Activated CD8-positive, alpha-beta memory T cell treated with anti-CD3 and anti-CD28 coated beads for 36 hours (primary cell): ENCODE measurements at regions not wholly inside any gene's neighbourhood (a gene's known extent, or its start where the extent isn't known, plus 50 kb on each side); places are given as distances from the start of the nearest gene placed in this dataset.
"Not testable (repeated sequence)": the region's sequence is repeated elsewhere in the genome, so short reads cannot be mapped to it uniquely, and the experiment has no call there.

Experiments used
- CTCF ChIA-PET: fragments of 350-600 bp; sonication (Branson Sonifier 250); formaldehyde crosslinking; loops from one replicate; lab custom pipeline; 2021; ENCODE audit warnings: antibody characterized with exemption; lab: Charles Lee
- POLR2A ChIA-PET: fragments of 350-600 bp; sonication (Branson Sonifier 250); formaldehyde crosslinking; loops from one replicate; lab custom pipeline; 2021; ENCODE audit warnings: antibody characterized with exemption; lab: Charles Lee

DNA sequence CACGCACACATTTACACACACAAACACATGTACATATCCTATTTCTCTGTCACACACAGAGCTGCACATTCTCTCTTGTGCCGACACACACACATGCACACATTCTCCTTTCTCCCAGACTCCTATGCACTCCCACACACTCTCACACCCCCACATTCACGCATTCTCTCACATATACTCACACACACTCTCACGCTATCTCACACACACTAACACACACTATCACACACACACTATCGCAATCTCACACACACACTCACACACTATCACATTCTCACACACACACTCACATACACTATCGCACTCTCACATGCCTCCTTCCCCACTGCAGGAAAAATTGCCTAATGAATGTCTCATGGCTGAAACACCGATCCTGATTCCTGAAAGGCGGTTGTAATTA, 450.7 kb downstream of the AACS start:
- ChIA-PET CTCF (no interaction called here), POLR2A (no interaction called here)

DNA sequence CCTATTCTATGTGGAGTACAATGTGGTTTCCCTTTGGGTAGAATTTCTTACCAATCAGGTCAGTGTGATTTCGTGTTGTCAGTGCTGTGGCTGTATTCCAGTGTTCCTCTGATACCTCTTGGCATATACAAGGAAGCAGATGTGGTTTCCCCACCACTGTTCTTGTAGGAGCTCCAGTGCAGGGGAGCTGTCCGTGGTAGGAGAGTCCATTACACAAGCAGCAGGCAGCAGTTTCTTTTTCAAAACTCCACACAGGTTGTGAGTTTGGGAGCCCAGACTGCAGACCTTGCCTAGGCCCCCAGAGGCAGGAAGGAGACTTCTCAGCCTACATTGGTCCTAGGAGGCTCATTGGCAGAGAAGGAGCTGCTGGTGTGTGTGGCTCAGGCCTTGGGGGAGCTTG, 452.8 kb downstream of the AACS start:
- POLR2A ChIA-PET, result no interaction called here
- CTCF ChIA-PET, result no interaction called here

DNA sequence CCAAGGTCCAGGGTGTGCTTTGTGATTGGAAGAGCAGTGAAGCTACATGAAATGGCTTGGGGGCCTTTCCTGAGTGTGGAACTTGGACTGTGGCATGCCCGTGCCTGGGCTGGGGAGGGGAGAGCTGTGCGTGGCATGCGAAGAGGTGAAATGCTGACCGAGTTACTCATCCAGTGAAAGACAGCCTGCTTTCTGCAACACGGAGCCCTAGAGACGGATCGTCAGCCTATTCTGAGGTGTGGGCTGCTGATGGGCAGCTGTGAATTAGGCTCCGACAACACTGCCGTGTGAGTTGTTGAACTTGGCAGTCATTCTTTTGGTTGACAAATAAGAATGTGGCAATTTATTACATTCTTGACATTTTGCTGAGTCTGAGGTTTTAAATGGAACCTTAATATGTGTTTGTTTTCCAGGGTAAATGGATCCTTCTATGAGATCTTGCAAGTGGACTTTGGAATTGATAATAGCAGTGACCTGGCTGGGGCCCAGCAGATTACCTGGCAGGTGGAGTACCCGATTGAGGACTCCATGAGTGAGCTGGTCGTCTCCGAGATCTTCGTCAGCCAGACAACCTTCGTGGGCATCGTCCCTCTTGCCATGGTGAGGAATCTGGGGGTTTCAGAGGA, 453.9 kb downstream of the AACS start:
- POLR2A ChIA-PET, result no interaction called here
- CTCF ChIA-PET, result no interaction called here

DNA sequence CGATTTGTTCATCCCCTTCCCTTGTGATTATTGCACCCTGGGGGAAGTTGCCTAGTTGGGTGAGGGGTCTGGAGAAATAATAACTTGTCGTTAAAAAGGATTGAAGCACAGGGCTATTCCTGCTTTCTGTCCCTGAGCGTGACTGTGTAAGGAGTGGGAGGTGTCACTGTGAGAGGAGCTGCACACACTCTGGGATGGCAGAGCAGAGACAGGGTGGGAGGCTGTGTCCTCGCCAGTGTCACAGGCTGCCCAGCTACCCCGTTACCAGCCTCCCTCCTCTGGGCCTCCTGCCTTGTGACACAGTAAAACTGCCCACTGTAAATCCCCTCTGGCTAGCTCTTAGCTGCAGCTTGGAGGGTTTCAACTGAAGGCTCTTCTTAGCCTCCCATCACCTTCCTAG, 460.6 kb downstream of the AACS start:
- ChIA-PET POLR2A (no interaction called here), CTCF (no interaction called here)

DNA sequence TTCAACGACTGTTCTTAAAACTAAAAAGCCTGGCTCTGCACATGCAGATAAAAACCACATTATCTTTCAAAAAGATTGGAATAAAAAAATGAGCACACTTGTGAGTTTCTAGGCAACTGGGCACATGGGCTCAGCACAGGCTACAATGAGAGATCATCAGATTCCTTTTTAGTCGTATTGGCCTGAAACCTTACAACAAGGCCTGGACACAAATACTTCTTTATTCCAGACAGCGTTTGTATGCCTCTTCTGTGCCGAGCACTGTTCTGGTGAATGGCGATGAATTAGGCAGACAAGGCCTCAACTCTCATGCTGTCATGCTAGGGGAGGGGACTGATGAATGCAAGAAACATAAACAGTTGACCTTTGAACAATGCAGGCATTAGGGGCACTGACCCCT, 463.0 kb downstream of the AACS start:
- POLR2A ChIA-PET, result no interaction called here
- CTCF ChIA-PET, result no interaction called here

DNA sequence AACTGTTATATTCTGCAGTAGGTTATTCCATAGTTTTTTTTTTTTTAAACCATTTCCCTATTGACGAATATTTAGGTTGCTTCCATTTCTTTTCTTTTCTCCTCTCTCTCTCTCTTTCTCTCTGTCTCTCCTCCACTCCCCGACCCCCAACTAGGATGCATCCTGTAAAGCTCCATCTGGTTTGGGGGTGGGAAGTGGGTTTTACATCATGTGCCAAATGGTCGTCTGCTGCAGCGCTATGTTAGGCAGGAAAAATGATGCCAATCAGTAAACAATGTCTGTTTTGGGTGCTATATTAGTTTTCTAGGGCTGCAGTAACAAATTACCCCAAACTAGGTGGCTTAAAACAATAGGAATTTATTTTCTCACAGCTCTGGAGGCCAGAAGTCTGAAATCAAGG, 465.0 kb downstream of the AACS start:
- ChIA-PET POLR2A (no interaction called here), CTCF (no interaction called here)

DNA sequence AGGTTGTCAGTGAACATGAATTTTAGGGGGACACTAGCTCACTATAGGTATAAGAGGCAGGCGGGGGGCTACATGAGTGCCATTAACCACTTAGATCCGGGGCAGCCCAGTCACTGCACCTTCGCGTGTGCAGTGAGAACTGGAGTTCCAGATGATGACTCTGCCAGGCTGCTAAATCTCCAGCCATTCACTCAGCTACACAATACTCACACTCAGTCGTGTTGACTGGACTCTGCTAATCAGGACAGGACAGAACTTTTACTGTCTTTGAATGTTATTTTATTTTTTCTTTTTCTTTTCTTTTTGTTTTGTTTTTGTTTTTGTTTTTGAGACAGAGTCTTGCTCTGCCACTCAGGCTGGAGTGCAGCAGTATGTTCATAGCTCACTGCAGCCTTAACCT, 465.6 kb downstream of the AACS start:
- ChIA-PET CTCF (no interaction called here), POLR2A (no interaction called here)

DNA sequence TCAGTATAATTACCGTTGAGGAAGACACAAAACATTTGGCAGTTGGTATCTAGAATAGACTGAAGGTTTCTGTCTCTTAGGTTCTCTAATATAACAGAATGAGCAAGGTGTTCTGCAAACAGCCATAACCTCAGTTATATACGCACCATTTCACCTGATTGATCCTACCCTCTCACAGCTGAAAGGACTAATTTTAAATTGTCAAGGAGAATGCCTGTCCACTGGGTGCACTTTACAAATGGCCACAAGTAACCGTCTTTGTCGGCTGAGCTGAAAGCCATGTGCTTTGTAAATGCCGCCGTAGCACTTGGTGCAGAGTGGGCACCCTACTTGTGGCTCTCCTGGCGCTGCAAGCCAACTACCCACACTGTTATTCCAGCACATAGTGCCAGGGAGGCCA, 466.3 kb downstream of the AACS start:
- ChIA-PET POLR2A (no interaction called here), CTCF (no interaction called here)

DNA sequence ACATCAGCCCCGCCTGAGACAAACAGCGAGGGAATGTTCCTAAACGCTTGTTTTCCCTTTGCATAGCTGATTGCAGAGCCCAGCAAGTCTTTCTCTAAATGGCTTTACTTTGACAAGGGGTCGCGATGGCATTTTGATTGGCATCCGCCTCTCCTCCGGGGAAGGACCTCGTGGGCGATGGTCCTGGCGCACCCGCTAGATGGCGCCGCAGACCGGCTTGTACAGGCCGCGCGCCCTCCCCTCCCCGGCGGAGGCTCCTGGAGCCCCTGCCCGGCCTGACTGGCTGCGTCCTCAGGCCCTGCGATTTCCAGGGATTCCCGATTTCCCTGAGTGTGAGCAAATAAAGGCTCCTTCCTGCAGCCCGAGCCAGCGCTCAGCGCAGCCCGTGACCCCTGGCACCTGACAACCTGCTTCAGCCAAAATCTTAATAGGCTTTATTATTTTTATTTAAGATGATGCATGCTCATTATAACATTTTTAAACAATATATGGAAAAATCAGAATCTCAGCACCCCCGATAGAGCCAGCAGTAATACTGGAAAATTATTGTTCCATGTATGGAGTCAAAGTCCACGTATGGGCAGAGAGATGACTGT, 468.3 kb downstream of the AACS start:
- CTCF ChIA-PET, result interaction anchor here (1.1 kb wide), 1 partner anchor 18 kb away, joined by 3 read pairs; no protein-coding TSS in a partner anchor

DNA sequence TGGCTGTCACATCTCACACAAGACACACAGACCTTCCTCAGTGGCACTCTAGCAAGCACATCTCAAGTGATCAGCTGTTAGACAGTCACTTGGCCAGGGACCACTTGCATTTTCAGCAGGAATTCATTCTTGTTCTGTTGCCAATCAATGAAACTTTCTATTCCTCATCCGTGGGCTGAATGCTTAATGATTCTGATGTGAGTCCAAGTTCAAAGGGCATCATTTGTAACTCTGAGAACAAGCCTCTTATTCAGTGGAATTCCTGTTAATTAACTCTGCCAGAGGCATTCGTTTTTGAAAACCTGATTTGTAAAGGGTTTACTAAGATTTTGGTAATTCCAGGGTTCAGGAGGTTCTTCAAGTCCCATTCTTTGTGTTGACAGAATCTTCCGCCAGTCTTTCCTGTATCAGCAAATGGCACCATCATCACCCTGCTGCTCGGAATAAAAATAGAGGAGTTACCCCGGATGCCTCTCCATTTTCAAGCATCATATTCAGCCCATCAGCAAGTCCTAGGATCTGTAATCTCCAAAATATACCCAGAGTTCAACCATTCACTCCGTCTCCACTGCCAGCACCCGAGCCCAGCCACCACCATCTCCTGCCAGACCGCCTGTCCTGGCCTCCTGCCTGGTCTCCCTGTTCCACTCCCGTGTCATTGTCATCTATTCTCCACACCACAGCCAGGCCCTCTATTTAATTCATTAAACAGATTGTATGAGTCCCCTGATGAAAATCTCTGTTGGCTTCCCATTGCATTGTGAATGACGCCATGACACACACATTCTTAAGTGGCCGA, 473.4 kb downstream of the AACS start:
- ChIA-PET CTCF (no interaction called here), POLR2A (no interaction called here)

More for the DNA sequence above, 468.3 kb downstream of the AACS start:
- POLR2A ChIA-PET, result no interaction called here

DNA sequence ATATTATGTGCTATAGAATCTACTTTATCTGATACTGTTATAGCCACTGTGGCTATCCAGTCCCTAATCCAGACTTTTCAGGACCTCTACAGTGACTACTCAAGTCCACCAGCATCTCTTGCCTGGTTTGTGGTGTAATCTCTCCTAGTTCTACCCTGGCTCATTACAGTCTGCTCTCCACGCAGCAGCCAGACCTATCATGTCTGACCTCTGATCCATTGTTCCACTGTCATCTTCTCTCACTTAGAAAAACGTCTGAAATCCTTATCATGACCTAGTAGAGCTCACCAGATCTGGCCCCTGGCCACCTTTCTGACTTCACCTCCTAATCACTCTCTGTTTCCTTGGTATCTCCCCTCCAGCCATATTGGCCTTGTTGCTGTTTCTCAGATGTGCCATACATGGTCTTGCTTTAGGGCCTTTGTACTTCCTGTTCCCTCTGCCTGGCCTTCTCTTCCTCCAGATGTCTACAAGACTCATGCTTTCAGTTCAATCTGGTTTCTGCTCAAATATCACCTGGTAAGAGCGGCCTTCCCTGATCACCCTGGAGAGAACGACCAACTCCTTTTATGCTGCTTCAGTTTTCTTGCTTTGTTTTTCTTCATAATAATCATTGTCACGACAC, 475.5 kb downstream of the AACS start:
- POLR2A ChIA-PET, result no interaction called here
- CTCF ChIA-PET, result no interaction called here

DNA sequence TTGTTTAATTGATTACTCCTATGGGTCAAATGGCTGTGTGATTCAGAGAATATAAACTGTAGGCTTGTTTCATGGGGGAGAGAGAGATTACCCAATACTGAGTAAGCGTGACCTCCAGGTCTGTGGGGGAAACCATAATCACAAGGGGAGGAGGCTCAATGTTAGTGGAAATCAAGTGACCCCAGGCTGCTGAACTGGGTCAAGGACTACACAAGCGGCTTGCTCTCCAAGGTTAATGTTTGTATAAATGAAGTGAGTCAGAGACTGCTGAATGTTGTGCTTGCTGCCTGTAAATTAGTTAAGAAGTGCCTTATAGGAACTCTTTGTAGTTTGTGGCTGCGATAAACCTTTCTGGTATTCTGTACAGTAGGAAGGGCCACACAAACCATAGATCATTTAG, 479.7 kb downstream of the AACS start:
- CTCF ChIA-PET, result no interaction called here
- POLR2A ChIA-PET, result no interaction called here

DNA sequence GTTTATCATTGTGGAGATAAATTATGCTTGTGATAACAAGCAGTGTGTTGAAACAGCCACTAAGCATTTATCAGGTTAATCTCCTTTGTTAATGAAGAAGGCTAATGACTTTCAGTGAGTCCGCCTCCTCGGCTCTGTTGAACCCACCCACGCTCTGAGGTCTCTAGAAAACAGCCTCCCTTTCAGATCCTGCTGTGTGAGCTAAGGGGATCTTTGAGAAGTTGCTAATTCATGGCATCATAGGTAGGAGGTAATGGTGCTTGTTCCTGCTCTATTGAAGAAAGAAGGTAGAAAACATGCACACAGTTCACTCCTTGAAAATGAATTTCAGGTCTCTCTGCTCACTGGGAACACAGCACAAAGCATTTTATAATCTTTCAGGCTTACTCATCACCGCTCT, 483.9 kb downstream of the AACS start:
- CTCF ChIA-PET, result no interaction called here
- POLR2A ChIA-PET, result no interaction called here

DNA sequence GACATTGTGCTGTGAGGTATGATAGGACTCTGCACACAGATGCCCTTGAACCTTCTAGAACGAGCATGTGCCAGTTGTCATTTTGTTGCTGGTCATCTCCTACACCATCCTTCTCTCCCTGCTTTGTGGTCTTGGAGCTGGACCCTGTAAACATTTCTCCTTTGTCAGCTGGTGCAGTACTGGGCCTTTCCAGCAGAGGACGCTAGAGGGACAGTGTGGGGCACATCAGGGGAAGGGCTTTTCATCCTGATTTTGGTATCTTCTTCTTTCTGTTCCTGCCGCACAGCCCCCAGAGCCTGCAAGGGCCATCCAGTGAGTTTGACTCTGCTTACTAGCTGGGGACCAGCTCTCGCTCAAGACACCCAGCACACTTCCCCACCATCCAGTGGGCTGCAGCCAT, 484.6 kb downstream of the AACS start:
- ChIA-PET POLR2A (no interaction called here), CTCF (no interaction called here)

DNA sequence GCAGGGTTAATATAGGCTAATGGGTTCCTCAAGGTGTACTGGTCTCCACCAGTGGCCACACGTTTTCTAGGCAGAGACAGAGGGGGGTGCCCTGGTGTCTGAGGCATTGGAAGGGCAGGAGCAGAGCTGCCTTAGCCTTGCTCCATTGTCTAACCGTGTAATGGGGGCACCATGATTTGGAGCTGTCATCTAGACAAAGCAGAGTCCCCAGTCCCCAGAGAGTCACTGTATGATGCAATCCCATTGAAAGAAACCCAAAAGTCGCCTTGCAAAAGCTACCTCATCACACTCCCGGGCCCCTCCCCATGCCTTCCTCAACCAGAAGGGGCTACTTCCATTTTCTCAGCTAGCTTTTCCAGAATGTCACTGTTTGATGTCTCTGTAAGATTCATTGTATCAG, 487.1 kb downstream of the AACS start:
- POLR2A ChIA-PET, result no interaction called here
- CTCF ChIA-PET, result interaction anchor here (1.3 kb wide), 1 partner anchor 19 kb away, joined by 3 read pairs; no protein-coding TSS in a partner anchor

DNA sequence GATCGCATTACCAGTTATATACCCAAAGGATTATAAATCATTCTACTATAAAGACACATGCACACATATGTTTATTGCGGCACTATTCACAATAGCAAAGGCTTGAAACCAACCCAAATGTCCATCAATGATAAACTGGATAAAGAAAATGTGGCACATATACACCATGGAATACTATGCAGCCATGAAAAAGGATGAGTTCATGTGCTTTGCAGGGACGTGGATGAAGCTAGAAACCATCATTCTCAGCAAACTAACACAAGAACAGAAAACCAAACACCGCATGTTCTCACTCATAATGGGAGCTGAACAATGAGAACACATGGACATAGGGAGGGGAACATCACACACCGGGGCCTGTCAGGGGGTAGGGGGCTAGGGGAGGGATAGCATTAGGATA, 495.8 kb downstream of the AACS start:
- POLR2A ChIA-PET, result not testable (repeated sequence)

DNA sequence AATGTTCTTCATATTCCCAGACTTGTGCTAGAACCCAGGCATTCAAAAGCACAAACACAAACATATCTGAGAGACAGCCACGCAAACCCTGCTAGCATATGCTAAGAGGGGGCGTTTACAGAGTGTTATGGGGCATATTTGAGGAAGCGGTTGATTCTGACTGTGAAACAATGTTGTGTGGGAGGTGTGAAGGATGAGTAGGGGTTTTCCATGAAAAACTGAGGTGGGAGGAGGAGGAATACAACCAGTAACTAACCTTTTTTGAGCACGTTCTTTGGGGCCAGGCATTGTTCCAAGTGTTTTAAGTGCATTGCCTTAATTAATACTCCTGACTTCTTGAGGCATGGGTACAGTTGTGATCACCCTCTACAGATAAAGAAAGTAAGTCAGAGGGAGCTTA, 499.5 kb downstream of the AACS start:
- POLR2A ChIA-PET, result no interaction called here
- CTCF ChIA-PET, result no interaction called here

More for the DNA sequence above, 495.8 kb downstream of the AACS start:
- CTCF ChIA-PET, result not testable (repeated sequence)

DNA sequence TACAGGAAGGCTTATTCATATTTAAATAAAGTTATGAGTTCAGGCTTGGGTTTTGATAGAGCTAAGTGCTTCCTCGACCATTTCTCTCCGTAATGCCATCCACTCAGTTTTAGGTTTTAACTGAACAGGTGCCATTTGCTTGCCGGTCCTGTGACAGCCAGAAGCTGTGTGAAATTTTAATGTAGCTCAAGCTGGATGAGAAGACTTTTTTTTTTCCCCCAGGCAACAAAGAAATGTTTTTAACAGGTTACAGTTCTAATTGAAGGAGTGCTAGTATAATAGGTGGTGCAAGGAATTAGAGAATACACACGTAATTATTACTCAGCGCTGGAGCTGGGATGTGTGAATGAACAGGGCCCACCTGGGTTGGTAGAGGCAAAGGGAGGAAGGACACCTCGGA, 502.3 kb downstream of the AACS start:
- ChIA-PET POLR2A (no interaction called here), CTCF (no interaction called here)

DNA sequence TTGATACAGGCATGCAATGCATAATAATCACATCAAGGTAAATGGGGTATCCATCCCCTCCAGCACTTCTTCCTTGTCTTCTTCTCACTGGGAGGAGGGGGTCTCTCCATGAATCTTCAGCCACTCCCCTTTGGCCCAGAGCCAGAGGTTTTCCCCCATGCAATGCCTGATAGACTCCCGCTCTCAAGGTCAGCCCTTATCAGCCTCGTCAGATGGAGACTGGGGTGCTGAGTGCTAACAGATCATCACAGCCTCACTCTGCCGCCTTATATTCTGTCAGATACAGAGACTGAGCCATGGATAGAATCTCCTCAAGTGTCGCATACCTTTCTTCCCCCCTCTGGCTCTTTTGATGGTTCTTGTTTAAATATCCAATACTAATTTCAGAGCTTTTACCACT, 503.1 kb downstream of the AACS start:
- POLR2A ChIA-PET, result no interaction called here
- CTCF ChIA-PET, result no interaction called here

DNA sequence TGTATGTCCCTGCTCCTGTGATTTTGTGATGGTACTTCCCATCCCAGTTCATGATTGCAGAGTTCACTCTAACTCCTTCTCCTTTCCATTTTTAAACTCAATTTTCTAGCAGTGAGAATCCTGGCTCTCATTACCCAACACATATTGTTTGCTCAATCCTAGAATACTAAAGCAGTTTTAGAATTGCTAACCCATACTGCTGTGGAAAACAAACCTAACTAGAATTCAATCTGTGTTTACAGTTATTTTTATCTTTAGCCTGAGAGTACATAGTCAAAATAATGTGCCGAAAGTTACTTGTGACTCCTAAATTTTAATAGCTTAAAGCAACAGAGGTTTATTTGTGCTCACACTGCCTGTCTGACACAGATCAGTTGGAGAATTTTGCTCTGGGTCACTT, 508.0 kb downstream of the AACS start:
- CTCF ChIA-PET, result no interaction called here
- POLR2A ChIA-PET, result no interaction called here

DNA sequence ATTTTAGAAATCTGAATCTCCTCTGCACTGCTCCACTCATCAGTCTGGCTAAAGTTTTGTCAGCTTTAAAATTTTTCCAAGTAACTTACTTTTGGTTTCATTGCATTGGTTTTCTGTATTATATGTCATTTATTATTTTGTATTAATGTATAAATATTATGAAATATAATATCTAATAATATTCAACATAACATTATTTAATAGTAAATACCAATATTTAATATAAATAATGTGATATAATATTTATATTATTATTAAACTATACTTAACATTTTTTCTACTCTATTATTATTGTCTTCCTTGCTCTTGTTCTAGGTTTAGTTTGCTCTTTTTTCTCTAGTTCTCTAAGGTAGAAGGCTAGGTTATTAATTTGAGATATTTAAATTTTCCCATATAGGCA, 512.1 kb downstream of the AACS start:
- ChIA-PET POLR2A (no interaction called here), CTCF (no interaction called here)
